GF-D8 (cell line): ENCODE measurements at regions not wholly inside any gene's neighbourhood (a gene's known extent, or its start where the extent isn't known, plus 50 kb on each side); places are given as distances from the start of the nearest gene placed in this dataset.

Experiments
- DNase-seq: peaks from one replicate; lab custom pipeline; 2025; lab: John Stamatoyannopoulos, UW

DNA sequence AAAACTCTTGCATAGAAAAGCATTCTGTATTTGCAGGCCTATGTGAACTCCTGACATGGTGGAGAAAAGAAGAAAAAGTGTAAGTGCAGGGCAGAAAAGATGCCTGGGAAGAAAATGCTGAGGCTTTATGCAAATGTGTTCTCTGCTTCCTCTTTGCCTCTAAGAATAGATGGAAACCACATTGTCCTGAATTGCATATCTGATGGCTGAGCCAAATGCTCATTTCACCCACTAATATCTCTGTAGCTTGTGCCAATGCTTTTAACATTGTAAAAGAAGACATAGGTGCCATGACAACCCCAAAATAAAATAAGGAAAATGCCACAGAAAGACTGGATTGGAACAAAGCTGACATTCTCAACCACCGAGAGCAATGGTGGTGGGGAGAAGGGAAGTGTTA is 307.4 kb downstream of the GRIA2 start:
- no peak for DNase-seq

DNA sequence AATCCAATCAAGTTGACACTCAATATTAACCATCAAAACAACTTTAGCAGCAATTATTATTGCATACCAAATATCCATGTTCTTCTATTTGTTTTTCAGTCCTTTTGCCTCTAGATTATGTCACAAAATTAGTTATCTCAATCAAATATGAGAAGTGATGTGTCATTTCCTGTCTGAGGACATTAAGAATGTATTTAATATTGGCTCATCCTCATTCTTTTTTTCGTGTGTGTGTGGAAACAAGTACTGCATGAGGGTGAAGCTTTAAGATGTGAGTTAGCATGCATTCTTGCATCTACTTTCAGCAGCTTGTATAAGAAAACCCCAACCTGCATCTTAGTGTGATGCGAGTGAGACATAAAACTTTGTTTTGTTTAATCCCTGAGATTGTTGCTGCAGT is 301.4 kb downstream of the GRIA2 start:
- DNase-seq = no peak

DNA sequence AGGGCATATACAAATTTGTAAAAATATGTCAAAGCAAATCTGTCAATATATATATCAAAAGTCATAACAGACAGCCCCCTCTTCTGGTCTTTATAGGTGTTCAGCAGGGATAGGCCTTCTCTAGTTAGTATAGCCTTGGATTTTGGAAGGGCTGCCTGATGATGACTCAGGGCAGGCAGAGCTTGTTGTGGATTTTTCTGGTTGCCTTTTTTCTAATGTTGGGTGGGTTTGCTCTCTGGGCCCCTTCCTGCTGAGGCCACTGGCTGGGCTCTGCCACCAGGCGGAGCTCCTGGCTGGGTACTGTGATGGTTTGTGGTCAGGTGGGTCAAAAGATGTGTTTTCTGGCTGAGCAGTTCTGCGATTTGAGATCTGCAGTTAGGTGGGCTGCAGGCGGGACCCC is 294.2 kb downstream of the GRIA2 start:
- no peak for DNase-seq

DNA sequence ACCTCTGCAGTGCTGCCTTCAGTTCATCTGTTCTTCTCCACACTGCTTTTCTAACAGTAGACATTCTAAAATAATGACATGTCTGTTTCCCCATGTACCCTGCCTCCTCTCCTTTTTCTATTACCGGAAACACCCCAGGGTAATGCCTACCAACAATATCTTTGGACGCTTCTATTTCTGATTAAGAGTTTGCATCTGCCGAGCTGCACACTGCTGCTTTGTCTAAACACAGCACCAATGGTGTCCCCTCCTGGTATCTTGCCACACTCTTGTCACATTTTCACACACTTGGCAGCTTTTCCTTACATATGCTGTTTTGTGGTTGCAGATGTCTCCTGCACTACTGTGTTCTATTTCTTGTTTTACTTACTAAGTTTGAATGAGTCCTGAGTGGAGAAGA is 288.8 kb downstream of the GRIA2 start:
- no peak for DNase-seq

DNA sequence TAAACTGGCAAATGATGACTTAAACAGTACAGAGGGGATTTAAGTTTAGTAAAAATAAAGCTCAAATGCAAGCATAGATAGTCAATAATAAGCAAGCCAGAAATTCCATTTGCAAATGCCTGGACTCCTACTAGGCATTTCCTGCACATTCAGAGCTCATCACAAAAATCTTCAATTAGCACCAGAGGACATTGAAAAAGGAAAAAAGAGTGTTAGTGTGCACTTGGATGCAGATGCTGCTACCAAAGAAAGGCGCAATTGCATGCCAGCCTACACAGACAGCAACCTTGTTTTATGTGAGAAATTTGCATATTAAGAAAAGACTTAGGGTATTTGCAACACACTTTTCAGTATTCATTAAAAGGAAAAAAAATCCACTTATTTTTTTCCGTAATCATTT is 282.1 kb downstream of the GRIA2 start:
- no peak for DNase-seq

DNA sequence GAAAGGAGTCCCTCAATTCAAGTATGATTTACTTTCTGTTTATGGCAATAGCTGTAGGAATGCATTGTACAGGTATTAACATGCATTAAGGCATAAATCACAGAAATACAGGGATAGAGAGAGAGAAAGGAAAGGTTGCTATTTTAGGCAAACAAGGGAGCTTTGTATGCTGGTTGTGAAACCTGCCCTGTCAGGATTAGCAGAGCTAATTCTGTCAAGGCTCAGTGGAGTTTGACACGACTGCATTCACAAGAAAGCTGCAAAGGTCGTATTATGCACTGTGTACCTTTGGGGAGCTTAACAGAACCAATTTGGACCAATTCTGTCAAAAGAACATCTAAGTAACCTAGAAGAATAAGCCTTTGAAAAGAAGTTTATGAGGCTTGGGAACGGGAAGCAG is 239.3 kb downstream of the GRIA2 start:
- DNase-seq = no peak

DNA sequence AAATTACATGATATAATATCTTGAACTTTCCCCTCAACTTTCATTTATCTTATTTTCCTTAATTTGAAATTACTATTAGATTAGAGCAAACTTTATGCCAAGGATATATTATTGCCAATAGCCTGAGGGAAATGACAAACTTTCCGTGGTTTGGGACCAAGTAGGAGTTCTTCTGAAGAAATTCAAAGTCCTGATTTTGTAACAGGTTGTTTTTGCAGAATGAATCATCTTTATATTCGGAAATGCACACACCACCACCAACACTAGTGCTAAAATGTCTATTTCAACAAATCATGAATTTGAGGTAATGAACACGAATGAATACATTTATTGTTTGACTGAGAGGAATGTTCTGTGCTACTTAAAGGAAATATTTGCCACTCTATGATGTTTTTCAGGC is 226.7 kb downstream of the GRIA2 start:
- no peak for DNase-seq

DNA sequence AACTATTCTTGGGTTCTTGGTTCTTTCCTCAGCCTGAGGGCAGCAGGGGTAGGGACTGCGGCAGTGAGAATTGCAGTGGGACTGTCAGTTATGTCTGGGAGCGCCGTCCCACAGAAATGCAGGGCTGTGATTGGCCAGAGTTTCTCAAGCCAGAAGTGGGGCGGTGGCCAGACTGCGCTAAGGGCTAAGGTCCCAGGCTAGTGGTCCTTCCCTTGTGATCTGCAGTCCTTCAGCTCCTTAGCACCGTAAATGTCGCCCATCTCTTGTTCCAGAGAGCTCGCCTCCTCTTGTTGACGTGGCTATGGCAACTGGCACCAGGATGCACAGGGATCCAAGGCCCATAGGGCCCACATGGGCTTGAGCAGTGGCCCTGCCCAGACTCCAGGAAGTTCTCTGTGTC is 223.5 kb downstream of the GRIA2 start:
- no peak for DNase-seq

DNA sequence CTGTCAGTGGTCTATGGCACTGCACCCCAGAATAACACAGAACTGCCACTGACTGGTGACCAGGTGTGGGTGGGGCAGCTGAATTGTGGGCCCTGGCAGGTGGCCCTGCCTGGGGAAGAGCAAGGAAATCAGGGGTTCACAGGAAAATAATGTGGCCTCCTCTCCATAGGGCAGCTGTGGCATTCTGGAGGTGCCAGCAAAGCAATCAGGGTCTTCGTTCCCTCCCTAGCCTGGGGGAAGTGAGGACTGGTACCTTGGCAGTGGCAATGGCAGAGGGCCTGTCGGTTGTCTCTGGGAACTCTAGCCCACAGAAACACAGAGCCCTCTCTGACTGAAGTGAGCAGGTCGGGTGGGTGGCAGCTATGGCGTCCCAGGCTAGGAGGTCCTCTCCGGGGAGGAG is 223.0 kb downstream of the GRIA2 start:
- DNase-seq = no peak

DNA sequence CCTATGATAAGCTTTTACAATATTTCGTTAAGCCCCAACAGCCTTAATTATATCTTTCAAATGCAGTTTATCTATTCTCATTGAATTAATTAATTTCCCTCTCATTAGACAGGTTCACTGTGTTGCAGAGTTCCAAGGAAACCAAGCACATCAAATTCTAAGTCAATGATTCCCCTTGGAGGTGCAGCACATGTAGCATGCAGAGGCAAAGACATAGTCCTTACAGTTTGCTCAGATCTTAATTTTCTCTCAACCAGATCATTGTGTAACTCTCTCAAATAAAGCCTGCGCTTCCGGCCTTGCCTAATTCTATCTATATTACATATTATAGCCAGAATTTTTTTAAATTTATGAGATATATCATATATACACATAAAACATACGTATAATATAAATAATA is 205.4 kb downstream of the GRIA2 start:
- no peak for DNase-seq

DNA sequence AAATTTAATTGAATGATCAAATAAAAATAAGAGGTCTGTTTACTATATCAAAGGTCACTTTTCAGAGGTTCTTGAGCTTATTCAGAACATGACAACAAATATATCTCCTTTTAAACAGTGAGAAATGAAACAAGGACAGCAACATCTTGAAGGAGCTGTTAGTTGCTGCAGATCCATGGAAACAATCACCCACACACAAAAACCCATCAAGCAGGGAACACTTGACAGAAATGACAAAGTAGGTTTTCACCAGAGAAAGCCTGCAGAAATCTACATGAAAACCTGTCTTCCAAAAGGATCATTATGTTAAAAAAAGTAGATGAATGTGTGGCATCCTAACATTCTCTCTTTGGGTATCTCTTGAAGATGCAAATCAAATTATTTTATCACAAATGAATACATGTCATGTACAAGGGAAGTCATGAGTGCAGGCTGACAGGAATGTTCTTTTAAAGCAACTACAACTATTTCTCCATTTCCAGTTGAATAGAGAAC is 203.0 kb downstream of the GRIA2 start:
- DNase-seq = no peak

DNA sequence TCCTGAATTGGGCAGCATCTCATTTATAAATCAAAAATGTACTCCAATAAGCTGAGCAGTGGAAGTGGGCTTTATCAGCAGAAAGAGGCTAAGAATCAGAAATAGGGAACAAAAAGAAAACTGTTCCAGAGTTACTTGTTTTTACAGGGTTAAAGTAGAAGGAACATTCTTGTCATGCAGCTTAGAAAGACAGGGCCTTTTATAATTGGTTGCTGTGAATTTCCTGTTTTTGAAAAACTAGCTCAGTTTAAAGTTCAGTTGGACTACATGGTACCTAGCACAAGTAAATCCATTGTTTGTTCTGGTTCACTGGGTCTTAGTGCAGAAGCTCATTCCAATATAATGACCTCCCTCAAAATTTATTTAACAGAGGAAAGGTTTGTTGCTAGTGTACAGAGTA is 200.8 kb downstream of the GRIA2 start:
- no peak for DNase-seq
